Lower lobe of right lung (tissue), 2 donors: ENCODE measurements at regions not wholly inside any gene's neighbourhood (a gene's known extent, or its start where the extent isn't known, plus 50 kb on each side); places are given as distances from the start of the nearest gene placed in this dataset.

ENCODE experiments used
- ATAC-seq, 2 donors: fragments of 200-7000 bp; cut with Tn5 transposase; one replicate each; pipeline ENCODE4 v1.9.1; 2020 to 2022; ENCODE audit warnings: mild to moderate bottlenecking in 2 of 2, moderate library complexity in 2 of 2
- DNase-seq: peaks from one replicate; pipeline ENCODE4 v3.0.0-alpha.2; 2020
- H3K27ac ChIP-seq: fragments of 200-600 bp; one replicate; pipeline ENCODE4 v1.8.0; 2022
- H3K27me3 ChIP-seq: fragments of 200-600 bp; one replicate; pipeline ENCODE4 v1.8.0; 2022; ENCODE audit warnings: low read depth
- H3K36me3 ChIP-seq: fragments of 200-600 bp; one replicate; pipeline ENCODE4 v1.8.0; 2022; ENCODE audit warnings: mild to moderate bottlenecking
- H3K4me1 ChIP-seq: fragments of 200-600 bp; one replicate; pipeline ENCODE4 v1.8.0; 2022
- H3K4me3 ChIP-seq: fragments of 200-600 bp; one replicate; pipeline ENCODE4 v1.8.0; 2022; ENCODE audit warnings: mild to moderate bottlenecking
- H3K9me3 ChIP-seq: fragments of 200-600 bp; one replicate; pipeline ENCODE4 v1.8.0; 2022
- intact Hi-C: fragments of 100-400 bp; cut with DNase I; formaldehyde crosslinking; loops from one replicate; pipeline ENCODE4 v1.11.0; 2022
- TF ChIP-seq, protein P1 (sequence below): fragments of 200-600 bp; IDR thresholded peaks from one replicate; pipeline ENCODE4 v1.8.0; 2022; ENCODE audit warnings: antibody characterized with exemption, mild to moderate bottlenecking
- donor health status: DM: no; HTN: yes; CAD: no; lungs with severe emphysema.

GRCh38 chr2:72035518-72036172 is 112.0 kb downstream of the CYP26B1 start:
- no peak overlapping the region for H3K4me3 ChIP-seq
- ATAC-seq = no peak
- intact Hi-C loops = no loop called here
- TF ChIP-seq, protein P1, sequence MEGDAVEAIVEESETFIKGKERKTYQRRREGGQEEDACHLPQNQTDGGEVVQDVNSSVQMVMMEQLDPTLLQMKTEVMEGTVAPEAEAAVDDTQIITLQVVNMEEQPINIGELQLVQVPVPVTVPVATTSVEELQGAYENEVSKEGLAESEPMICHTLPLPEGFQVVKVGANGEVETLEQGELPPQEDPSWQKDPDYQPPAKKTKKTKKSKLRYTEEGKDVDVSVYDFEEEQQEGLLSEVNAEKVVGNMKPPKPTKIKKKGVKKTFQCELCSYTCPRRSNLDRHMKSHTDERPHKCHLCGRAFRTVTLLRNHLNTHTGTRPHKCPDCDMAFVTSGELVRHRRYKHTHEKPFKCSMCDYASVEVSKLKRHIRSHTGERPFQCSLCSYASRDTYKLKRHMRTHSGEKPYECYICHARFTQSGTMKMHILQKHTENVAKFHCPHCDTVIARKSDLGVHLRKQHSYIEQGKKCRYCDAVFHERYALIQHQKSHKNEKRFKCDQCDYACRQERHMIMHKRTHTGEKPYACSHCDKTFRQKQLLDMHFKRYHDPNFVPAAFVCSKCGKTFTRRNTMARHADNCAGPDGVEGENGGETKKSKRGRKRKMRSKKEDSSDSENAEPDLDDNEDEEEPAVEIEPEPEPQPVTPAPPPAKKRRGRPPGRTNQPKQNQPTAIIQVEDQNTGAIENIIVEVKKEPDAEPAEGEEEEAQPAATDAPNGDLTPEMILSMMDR = no peak
- H3K9me3 ChIP-seq = no peaks in the 10 kb centered on the region
- H3K27ac ChIP-seq = no peak overlapping the region
- DNase-seq = no peak
- no peaks in the 10 kb centered on the region for H3K4me1 ChIP-seq
- no peaks in the 10 kb centered on the region for H3K27me3 ChIP-seq
- no peaks in the 10 kb centered on the region for H3K36me3 ChIP-seq

DNA sequence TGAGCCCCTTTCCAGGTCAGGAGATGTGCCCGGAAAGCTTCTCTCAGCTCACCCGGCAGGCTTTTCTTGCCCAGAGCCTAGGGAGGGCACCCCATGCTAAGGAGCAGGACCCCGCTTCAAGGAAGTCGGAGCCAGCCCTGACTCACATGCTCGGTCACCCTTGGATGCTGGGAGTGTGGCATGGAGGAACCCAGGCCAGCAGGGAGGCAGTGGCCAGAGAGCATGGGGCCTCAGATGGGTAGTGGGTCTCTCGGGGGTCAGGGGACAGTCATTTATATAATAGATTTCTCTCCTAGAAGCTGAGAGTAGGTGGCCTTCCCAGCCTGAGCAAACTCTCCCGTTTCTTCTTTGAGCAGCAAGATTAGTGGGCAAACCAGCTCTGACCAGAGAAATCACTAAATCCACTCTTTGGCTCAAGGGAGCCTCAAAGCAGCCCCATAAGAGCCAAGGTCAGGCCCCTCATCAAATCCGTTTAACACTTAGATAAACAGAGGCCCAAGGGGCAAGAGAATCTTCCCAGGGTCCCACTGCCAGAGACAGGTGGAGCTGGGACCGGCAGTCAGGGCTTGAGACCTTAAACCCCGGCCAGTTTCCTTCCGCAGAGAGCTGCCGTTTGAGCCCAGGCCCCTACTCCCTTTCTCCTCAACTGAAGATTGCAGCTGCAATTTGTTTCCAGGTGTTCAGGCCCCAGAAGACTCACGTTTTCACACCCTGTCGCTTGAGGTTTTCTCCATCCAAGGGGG is 113.1 kb downstream of the CYP26B1 start:
- DNase-seq = no peak
- ATAC-seq = no peak
- TF ChIP-seq, protein P1 = no peak
- no peaks in the 10 kb centered on the region for H3K9me3 ChIP-seq
- no peaks in the 10 kb centered on the region for H3K4me1 ChIP-seq
- H3K4me3 ChIP-seq = no peak overlapping the region
- H3K27ac ChIP-seq = no peak overlapping the region
- H3K36me3 ChIP-seq = no peaks in the 10 kb centered on the region
- H3K27me3 ChIP-seq = no peaks in the 10 kb centered on the region
- intact Hi-C loops = no loop called here

DNA sequence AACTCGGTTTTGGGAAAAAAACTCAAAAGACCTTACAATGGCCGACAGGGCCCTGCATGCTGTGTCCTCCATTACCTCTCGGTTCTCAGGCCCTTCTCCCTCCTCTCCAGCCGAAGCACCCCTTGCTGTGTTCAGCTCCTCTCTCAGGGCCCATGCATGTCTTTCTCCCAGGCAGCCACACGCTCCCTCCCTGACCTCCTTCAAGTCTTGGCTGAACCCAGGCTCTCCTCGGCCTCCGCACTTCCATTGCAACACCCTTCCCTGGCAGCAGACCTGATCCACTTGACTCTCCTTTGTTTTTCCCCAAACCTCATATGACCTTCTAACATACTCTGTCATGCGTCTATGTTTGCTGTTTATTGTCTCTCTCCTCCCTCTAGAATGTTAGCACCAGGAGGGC is 114.0 kb downstream of the CYP26B1 start:
- no peaks in the 10 kb centered on the region for H3K27me3 ChIP-seq
- DNase-seq = no peak
- H3K4me3 ChIP-seq = no peak overlapping the region
- TF ChIP-seq, protein P1 = no peak
- no peaks in the 10 kb centered on the region for H3K9me3 ChIP-seq
- no peaks in the 10 kb centered on the region for H3K36me3 ChIP-seq
- intact Hi-C loops = no loop called here
- no peak overlapping the region for H3K27ac ChIP-seq
- ATAC-seq = peak; percentile 29 to 41
- H3K4me1 ChIP-seq = no peaks in the 10 kb centered on the region

GRCh38 chr2:72032481-72033041 is 115.1 kb downstream of the CYP26B1 start:
- no peak for ATAC-seq
- Histone ChIP-seq H3K4me3 (no peak overlapping the region), H3K9me3 (no peaks in the 10 kb centered on the region), H3K27ac (no peak overlapping the region), H3K36me3 (no peaks in the 10 kb centered on the region), H3K27me3 (no peaks in the 10 kb centered on the region), H3K4me1 (no peaks in the 10 kb centered on the region)
- TF ChIP-seq, protein P1 = no peak
- no peak for DNase-seq
- intact Hi-C loops = no loop called here

GRCh38 chr2:72031346-72032110 is 116.1 kb downstream of the CYP26B1 start:
- no peaks in the 10 kb centered on the region for H3K4me1 ChIP-seq
- intact Hi-C loops = no loop called here
- H3K4me3 ChIP-seq = no peak overlapping the region
- TF ChIP-seq, protein P1 = no peak
- no peaks in the 10 kb centered on the region for H3K27me3 ChIP-seq
- DNase-seq (no peak), ATAC-seq (no peak)
- H3K36me3 ChIP-seq = no peaks in the 10 kb centered on the region
- H3K27ac ChIP-seq = no peak overlapping the region
- no peaks in the 10 kb centered on the region for H3K9me3 ChIP-seq
